ENCODE measurements at regions not wholly inside any gene's neighbourhood (a gene's known extent, or its start where the extent isn't known, plus 50 kb on each side); places are given as distances from the start of the nearest gene placed in this dataset.

- POLR2A ChIA-PET, result no interaction called here
- H3K4me1 Mint-ChIP-seq, result no peaks in the 10 kb centered on the region
- H3K9me3 Mint-ChIP-seq, result peaks cover 3% of the 10 kb centered on the region
- H3K4me3 Mint-ChIP-seq, result no peak overlapping the region
- H3K27me3 Mint-ChIP-seq, result no peaks in the 10 kb centered on the region
- no peak overlapping the region for H3K27ac Mint-ChIP-seq
- CTCF ChIA-PET, result no interaction called here
- DNase-seq, result no peak
- no peaks in the 10 kb centered on the region for H3K36me3 Mint-ChIP-seq (ENCODE audit: low read depth)
These were observed 92.7 kb upstream of the LRRC7 start for GRCh38 chr1:69475021-69475420.

DNA sequence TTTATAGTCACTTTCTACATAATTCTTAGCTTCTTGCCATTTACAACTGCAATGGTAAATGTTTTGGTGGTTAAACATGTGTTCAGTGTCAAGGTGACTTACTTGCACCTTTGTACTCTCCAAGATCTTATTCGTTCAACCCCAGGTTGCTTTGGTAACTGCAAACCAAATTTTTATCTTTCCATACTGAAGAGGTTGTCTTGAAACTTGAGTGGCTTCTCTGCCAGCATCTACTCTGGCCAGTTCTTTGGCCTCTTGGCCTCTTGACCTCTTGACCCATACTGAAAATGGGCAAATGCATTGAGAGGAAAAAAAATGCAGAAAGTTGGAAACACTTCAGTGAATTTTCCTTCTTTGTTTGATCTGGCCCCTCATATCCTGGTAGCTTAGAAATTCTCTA is 88.0 kb upstream of the LRRC7 start:
- Mint-ChIP-seq H3K4me1 (no peaks in the 10 kb centered on the region), H3K4me3 (no peak overlapping the region), H3K27me3 (no peaks in the 10 kb centered on the region), H3K36me3 (ENCODE audit: low read depth) (no peaks in the 10 kb centered on the region), H3K27ac (no peak overlapping the region), H3K9me3 (peaks cover 2% of the 10 kb centered on the region)
- ChIA-PET CTCF (no interaction called here), POLR2A (no interaction called here)
- DNase-seq, result no peak

DNA sequence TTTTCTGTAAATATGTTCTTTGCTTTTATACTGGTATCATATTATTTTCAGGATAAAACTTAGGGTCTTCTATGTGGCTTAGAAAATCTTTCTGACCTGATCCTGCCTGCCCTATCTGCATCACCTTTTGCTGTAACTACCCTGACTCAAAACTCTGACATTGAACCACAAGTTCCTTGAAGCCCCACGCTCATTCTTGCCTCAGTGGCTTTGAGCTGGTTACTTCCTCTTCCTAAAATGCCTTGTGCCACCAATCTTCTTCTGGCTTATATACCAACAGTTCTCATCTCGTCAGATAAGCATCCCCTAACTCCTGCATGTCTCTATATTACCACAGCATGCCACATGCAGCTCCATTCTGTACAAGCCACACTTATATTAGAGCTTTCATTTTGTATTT is 84.5 kb upstream of the LRRC7 start:
- no peaks in the 10 kb centered on the region for H3K36me3 Mint-ChIP-seq (ENCODE audit: low read depth)
- CTCF ChIA-PET, result no interaction called here
- DNase-seq, result no peak
- no peaks in the 10 kb centered on the region for H3K27me3 Mint-ChIP-seq
- peaks cover 5% of the 10 kb centered on the region for H3K9me3 Mint-ChIP-seq
- H3K4me3 Mint-ChIP-seq, result no peak overlapping the region
- no peak overlapping the region for H3K27ac Mint-ChIP-seq
- POLR2A ChIA-PET, result no interaction called here
- no peaks in the 10 kb centered on the region for H3K4me1 Mint-ChIP-seq

GRCh38 chr1:69485616-69486015 is 82.1 kb upstream of the LRRC7 start:
- H3K27ac Mint-ChIP-seq, result no peak overlapping the region
- ChIA-PET POLR2A (no interaction called here), CTCF (no interaction called here)
- no peak overlapping the region for H3K4me3 Mint-ChIP-seq
- H3K4me1 Mint-ChIP-seq, result no peaks in the 10 kb centered on the region
- no peaks in the 10 kb centered on the region for H3K27me3 Mint-ChIP-seq
- H3K9me3 Mint-ChIP-seq, result peaks cover 13% of the 10 kb centered on the region
- H3K36me3 Mint-ChIP-seq (ENCODE audit: low read depth), result no peaks in the 10 kb centered on the region
- no peak for DNase-seq

GRCh38 chr1:69491416-69491815 is 76.3 kb upstream of the LRRC7 start:
- CTCF ChIA-PET, result no interaction called here
- Mint-ChIP-seq H3K27me3 (no peaks in the 10 kb centered on the region), H3K9me3 (peaks cover 9% of the 10 kb centered on the region), H3K4me3 (no peak overlapping the region), H3K4me1 (no peaks in the 10 kb centered on the region), H3K27ac (no peak overlapping the region), H3K36me3 (ENCODE audit: low read depth) (no peaks in the 10 kb centered on the region)
- POLR2A ChIA-PET, result no interaction called here
- DNase-seq, result no peak

DNA sequence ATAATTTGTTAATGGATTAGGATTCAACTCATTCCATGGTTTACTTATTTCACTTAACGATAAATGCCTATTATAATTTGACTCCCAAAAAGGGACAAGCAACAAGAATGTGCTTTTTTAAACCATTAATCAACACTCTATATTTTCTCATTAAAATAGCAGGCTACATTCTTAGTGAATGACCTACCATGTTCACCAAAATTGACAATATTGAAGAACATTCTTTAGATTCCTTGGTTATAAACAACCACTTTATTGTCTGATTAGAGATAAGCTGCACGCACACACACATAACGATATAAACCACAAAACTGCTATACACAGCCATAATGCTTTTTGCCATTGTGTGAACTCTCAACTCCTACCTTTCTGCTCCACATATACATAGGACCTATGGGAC is 75.4 kb upstream of the LRRC7 start:
- DNase-seq, result no peak
- Mint-ChIP-seq H3K9me3 (peaks cover 9% of the 10 kb centered on the region), H3K27ac (no peak overlapping the region), H3K36me3 (ENCODE audit: low read depth) (no peaks in the 10 kb centered on the region), H3K4me1 (no peaks in the 10 kb centered on the region), H3K4me3 (no peak overlapping the region), H3K27me3 (no peaks in the 10 kb centered on the region)
- POLR2A ChIA-PET, result no interaction called here
- CTCF ChIA-PET, result no interaction called here

- CTCF ChIA-PET, result no interaction called here
- no peaks in the 10 kb centered on the region for H3K27me3 Mint-ChIP-seq
- POLR2A ChIA-PET, result no interaction called here
- H3K4me3 Mint-ChIP-seq, result no peak overlapping the region
- no peaks in the 10 kb centered on the region for H3K4me1 Mint-ChIP-seq
- no peaks in the 10 kb centered on the region for H3K36me3 Mint-ChIP-seq (ENCODE audit: low read depth)
- H3K9me3 Mint-ChIP-seq, result peaks cover 5% of the 10 kb centered on the region
- no peak for DNase-seq
- no peak overlapping the region for H3K27ac Mint-ChIP-seq
These were observed 73.5 kb upstream of the LRRC7 start for GRCh38 chr1:69494221-69494620.

DNA sequence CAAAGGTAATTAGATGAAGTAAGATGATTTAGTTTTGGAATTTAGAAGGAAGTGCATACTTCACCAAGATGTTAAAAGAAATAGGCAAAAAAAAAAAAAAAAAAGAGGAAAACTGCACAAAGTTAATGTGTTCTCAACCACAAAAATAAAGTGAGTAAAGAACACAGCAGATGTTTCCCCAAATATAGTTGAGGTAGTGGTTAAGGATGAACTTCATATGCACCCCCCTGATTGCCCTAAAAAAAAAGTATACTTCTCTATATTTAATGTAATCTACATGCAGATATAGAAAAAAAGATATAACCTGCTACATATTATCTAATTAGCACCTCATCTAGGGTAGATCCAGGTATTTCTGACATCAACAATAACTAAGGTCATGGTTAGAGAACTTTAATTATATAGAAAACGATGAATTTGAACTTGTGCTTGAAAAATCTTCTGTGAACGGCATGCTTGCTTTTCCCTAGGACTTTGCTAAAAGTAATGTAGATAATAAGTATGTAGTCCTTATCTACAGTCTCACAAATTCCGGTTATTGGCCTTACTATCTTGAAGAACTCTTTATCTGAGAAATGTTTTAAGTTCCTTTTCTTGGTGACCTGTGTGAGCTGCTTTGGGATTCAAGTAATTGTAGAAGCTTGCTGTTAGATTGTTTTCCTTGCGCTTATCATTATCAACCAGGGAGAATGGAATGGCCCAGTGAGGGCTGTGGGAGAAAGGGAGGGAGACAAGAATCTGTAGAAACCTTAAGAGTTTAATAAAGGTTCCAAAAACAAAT is 70.1 kb upstream of the LRRC7 start:
- ChIA-PET CTCF (no interaction called here), POLR2A (no interaction called here)
- H3K36me3 Mint-ChIP-seq (ENCODE audit: low read depth), result no peaks in the 10 kb centered on the region
- no peaks in the 10 kb centered on the region for H3K27me3 Mint-ChIP-seq
- no peaks in the 10 kb centered on the region for H3K4me1 Mint-ChIP-seq
- no peak for DNase-seq
- H3K9me3 Mint-ChIP-seq, result no peaks in the 10 kb centered on the region
- H3K4me3 Mint-ChIP-seq, result no peak overlapping the region
- no peak overlapping the region for H3K27ac Mint-ChIP-seq

GRCh38 chr1:69498711-69499110 is 69.0 kb upstream of the LRRC7 start:
- ChIA-PET CTCF (no interaction called here), POLR2A (no interaction called here)
- Mint-ChIP-seq H3K9me3 (no peaks in the 10 kb centered on the region), H3K27ac (no peak overlapping the region), H3K4me3 (no peak overlapping the region), H3K27me3 (no peaks in the 10 kb centered on the region), H3K4me1 (no peaks in the 10 kb centered on the region), H3K36me3 (ENCODE audit: low read depth) (no peaks in the 10 kb centered on the region)
- no peak for DNase-seq

DNA sequence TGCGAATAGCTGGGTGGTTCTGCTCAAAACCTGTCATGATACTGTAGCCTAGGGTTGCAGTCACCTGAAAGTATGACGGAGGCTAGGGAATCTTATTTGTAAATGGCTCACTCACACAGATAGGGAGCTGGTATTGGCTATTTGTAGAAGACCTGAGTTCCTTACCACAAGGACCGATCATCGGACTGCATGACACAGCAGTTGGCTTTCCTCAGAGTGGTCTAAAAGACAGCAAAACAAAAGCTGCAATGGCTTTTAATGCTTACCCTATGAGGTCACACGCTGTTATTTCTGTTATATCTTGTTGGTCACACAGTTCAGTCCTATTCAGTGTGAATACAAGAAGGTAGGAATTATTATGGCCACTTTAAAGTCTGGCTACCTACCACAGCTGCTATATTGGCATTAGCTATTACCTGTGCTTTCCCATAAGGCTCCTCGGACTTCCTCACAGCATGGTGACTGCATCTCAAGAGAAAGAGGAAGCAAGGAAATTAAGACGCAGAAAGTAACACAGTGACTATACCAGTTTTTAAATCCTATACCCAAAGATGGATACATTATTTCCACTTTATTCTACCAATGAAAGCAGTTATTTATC is 68.4 kb upstream of the LRRC7 start:
- H3K27ac Mint-ChIP-seq, result no peak overlapping the region
- no peak for DNase-seq
- ChIA-PET POLR2A (no interaction called here), CTCF (no interaction called here)
- no peaks in the 10 kb centered on the region for H3K36me3 Mint-ChIP-seq (ENCODE audit: low read depth)
- H3K27me3 Mint-ChIP-seq, result no peaks in the 10 kb centered on the region
- H3K4me3 Mint-ChIP-seq, result no peak overlapping the region
- H3K9me3 Mint-ChIP-seq, result no peaks in the 10 kb centered on the region
- H3K4me1 Mint-ChIP-seq, result no peaks in the 10 kb centered on the region

GRCh38 chr1:69502991-69503390 is 64.7 kb upstream of the LRRC7 start:
- no peaks in the 10 kb centered on the region for H3K36me3 Mint-ChIP-seq (ENCODE audit: low read depth)

DNA sequence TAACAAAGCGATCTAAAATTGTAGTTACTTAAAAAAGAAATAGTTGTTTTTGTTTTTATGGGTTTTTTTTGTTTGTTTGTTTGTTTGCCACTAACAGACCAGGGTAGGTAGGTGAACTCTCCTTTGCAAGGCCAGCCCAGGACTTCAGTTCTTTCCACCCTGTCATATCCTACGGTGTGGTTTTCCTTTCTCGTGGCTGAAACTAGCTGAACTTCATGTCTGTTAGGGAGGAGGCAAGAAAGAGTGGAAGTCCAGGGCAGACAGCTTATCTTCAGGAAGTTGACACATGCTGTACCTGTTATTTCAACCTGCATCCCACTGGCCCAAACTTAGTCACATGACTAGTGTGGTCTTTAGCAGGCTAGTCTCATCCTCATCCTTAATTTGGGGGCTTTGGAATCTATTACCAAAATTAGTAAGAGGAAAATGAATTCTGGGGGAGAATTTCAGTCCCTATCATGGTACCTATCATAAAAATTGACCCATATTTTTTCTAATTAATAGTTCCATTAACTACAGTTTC is 62.9 kb upstream of the LRRC7 start:
- H3K4me3 Mint-ChIP-seq, result no peak overlapping the region

More at GRCh38 chr1:69502991-69503390, 64.7 kb upstream of the LRRC7 start:
- Mint-ChIP-seq H3K4me3 (no peak overlapping the region), H3K27ac (no peak overlapping the region), H3K4me1 (no peaks in the 10 kb centered on the region), H3K9me3 (no peaks in the 10 kb centered on the region), H3K27me3 (no peaks in the 10 kb centered on the region)
- ChIA-PET CTCF (no interaction called here), POLR2A (no interaction called here)
- DNase-seq, result no peak

GRCh38 chr1:69506311-69506710 is 61.4 kb upstream of the LRRC7 start:
- ChIA-PET POLR2A (no interaction called here), CTCF (no interaction called here)
- no peaks in the 10 kb centered on the region for H3K36me3 Mint-ChIP-seq (ENCODE audit: low read depth)
- no peak overlapping the region for H3K4me3 Mint-ChIP-seq
- H3K27me3 Mint-ChIP-seq, result no peaks in the 10 kb centered on the region
- DNase-seq, result no peak
- H3K9me3 Mint-ChIP-seq, result no peaks in the 10 kb centered on the region
- no peak overlapping the region for H3K27ac Mint-ChIP-seq
- no peaks in the 10 kb centered on the region for H3K4me1 Mint-ChIP-seq

More for the DNA sequence above, 62.9 kb upstream of the LRRC7 start:
- CTCF ChIA-PET, result no interaction called here
- no peak overlapping the region for H3K27ac Mint-ChIP-seq
- no peaks in the 10 kb centered on the region for H3K36me3 Mint-ChIP-seq (ENCODE audit: low read depth)
- no peaks in the 10 kb centered on the region for H3K9me3 Mint-ChIP-seq
- no peak for DNase-seq
- H3K4me1 Mint-ChIP-seq, result no peaks in the 10 kb centered on the region
- H3K27me3 Mint-ChIP-seq, result no peaks in the 10 kb centered on the region
- POLR2A ChIA-PET, result no interaction called here

GRCh38 chr1:69506721-69507120 is 61.0 kb upstream of the LRRC7 start:
- Mint-ChIP-seq H3K27me3 (no peaks in the 10 kb centered on the region), H3K4me3 (no peak overlapping the region), H3K9me3 (no peaks in the 10 kb centered on the region), H3K36me3 (ENCODE audit: low read depth) (no peaks in the 10 kb centered on the region), H3K4me1 (no peaks in the 10 kb centered on the region), H3K27ac (no peak overlapping the region)
- no peak for DNase-seq
- ChIA-PET CTCF (no interaction called here), POLR2A (no interaction called here)

Data from activated CD4-positive, alpha-beta memory T cell treated with anti-CD3 and anti-CD28 coated beads, Interleukin-2, amount 10 ng/mL, durations not matched to agents 7 days and 5 days (primary cell).